GM19239 (cell line): ENCODE measurements at regions not wholly inside any gene's neighbourhood (a gene's known extent, or its start where the extent isn't known, plus 50 kb on each side); places are given as distances from the start of the nearest gene placed in this dataset.
"Not testable (repeated sequence)": the region's sequence is repeated elsewhere in the genome, so short reads cannot be mapped to it uniquely, and the experiment has no call there.

ENCODE experiments used
- DNase-seq: peaks from one replicate; pipeline ENCODE4 v3.0.0; 2011; ENCODE audit warnings: low spot score; ENCODE audit not compliant: insufficient read length
- FAIRE-seq: peaks from 2 replicates; lab custom pipeline; 2011; peaks lifted over from hg19 to GRCh38; lab: Jason Lieb, UNC

DNA sequence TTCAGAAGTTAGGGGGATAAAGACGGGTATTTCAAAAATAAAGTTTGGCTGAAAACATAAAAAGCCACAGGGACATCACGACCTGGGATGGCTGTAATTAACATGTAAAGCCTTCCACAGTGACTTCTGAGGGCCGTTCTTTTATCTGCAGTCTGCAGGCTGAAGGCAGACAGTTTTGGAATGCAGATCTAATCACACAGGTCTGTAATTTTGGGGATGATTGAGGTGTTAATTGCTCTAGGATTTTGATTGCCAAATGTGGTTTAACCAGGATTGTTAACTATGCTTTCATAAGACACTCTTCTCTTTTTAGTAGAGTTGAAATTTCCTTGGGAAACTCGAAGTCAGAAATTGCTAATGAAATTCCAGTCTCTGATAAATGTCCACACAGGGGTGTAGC is 355.5 kb downstream of the ATP23 start:
- no peak for DNase-seq
- no peak for FAIRE-seq

DNA sequence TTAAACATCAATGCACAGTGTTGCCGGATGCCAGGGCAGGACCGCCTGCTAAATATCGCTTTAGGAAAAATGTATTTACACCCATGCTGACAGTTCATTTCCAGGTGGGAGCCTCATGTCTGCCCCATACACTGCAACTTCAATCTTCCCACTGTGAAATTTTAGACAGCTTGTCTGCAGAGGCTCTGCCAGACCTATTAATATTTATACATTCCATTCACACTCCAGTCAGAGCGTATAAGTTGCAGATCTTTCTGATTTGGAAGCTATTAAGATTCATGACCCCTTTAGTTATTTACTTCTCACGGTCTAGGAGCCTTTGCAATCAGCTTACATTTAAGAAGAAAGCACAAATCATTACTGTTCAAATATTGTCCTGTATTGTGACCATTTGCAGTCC is 357.4 kb downstream of the ATP23 start:
- DNase-seq (no peak), FAIRE-seq (no peak)

DNA sequence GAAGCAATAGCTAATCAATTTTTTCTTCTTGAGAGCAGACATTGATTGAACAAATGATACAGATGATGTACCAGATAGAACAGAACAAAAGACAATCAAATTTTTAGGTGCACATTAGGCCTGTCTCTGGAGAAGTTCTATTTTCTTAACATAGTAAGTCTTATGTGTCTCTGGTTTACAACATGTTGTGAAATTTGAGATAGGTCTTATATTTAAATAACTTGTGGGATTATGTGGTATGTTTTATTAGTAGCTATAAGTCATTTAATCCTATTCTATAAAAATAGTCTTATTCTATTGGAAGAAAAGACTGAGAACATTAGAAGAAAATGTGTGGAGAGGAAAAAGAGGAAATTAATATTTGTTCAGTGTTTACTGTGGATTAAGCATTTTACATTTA is 358.0 kb downstream of the ATP23 start:
- DNase-seq = no peak
- FAIRE-seq = no peak

DNA sequence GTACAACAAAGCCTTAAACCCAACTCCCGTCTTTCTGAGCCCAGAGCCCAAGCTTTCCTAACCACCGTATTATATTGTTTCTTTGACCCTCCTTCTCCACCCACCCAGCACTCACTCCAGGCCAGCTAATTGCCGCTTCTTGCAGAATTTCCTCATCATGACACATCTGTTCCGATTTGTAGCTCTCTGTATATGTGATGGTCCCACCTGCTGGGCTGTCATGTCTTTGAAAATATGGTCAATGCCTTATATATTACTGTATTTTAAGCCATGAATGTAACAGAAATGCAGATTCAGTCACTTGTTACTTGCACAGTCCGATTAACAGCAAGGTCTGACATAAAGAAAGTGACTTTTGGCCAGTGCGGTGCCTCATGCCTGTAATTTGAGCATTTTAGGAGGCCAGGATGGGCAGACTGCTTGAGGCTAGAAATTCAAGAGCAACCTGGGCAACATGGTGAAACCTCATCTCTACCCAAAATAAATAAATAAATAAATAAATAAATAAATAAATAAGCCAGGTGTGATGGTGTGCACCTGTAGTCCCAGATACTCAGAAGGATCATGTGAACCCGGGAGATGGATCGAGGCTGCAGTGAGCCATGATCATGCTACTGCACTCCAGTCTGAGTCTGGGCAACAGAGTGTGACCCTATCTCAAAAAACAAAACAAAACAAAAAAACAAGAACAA is 359.8 kb downstream of the ATP23 start:
- DNase-seq (no peak), FAIRE-seq (no peak)

DNA sequence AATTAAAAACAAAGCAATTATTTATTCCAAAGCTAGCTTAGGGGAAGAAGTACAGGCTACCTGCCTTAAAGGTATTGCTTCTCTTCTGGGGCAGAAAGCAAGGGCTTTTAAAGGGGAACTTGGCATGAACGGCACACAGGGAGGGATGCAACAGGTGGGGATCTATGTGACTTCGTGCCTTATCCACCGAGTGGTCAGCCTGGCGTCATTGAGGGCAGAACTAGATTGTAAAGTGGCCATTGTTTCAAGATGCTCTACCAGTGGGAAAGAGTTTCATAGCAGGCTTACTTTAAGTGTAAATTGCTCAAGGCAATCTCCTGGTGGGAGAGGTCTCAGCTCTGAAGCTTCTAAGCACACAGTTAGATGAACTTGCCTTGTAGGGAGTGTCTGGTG is 360.4 kb downstream of the ATP23 start:
- FAIRE-seq (no peak), DNase-seq (no peak)

GRCh38 chr12:58302487-58303011 is 361.2 kb downstream of the ATP23 start:
- FAIRE-seq (no peak), DNase-seq (no peak)

DNA sequence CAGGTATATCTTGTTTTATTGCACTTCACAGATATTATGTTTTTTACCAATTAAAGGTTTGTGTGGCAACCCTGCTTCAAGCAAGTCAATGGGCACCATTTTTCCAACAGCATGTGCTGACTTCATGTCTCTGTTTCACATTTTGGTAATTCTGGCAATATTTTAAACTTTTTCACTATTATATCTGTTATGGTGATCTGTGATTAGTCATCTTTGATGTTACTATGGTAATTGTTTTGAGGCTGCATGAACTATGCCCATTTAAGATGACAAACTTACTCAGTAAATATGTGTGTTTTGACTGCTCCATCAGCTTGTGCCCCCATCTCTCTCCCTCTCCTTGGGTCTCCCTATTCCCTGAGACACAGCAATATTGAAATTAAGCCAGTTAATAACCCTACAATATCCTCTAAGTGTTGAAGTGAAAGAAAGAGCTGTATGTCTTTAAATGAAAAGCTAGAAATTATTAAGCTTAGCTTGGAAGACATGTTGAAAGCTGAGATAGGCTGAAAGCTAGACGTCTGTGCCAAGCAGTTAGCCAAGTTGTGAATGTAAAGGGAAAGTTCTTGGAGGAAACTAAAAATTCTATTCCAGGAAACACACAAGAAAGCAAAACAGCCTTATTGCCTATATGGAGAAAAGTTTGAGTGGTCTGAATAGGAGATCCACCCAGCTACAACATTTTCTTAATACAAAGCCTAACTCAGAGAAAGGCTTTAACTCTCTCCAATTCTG is 365.1 kb downstream of the ATP23 start:
- DNase-seq = no peak
- no peak for FAIRE-seq

DNA sequence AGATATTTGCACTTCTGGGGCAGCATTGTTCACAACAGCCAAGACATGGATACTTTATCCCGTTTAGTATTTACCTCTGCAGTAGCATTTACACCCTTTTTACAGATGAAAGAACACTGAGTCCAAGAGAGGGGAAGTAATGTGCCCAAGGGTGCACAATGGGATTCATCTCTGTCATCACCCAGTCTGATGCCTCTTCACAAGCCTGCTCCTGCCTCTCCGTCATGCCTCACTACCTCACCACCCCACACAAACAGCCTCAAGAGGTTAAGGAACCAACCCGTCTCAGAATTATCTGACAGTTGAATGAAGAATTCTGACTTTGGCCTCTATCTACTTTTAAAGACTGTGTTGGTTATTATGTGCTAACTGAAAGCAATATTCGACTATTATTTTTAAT is 368.4 kb downstream of the ATP23 start:
- no peak for FAIRE-seq

GRCh38 chr12:58310368-58310767 is 369.0 kb downstream of the ATP23 start:
- FAIRE-seq = no peak
- DNase-seq = no peak

More for the DNA sequence above, 368.4 kb downstream of the ATP23 start:
- DNase-seq = no peak

- FAIRE-seq = no peak
Observed at GRCh38 chr12:58310809-58311622, 369.6 kb downstream of the ATP23 start.

GRCh38 chr12:58313091-58313855 is 371.9 kb downstream of the ATP23 start:
- FAIRE-seq (no peak), DNase-seq (no peak)

More at GRCh38 chr12:58310809-58311622, 369.6 kb downstream of the ATP23 start:
- no peak for DNase-seq

DNA sequence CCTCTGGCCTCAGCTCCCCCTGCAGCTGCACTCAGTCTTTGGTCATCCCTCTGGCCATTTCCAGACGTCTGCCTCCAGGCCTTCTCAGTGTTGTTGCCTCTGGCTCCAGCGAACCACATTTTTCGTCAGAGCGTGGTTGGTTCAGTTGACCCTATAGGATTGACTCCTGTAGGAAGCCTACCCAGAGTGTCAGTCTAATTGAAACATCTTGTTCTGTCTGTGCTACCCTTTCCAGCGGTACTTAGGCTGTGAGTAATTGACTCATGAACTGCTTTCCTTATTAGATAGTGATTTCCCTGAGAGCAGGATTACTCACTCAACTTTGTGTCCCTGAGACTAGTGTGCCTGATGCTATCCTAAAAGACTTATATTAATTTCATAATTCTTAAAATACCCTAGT is 373.2 kb downstream of the ATP23 start:
- FAIRE-seq (no peak), DNase-seq (no peak)

- FAIRE-seq = no peak
- no peak for DNase-seq
Observed at GRCh38 chr12:58316926-58317325, 375.6 kb downstream of the ATP23 start.

- DNase-seq (no peak), FAIRE-seq (no peak)
Observed at GRCh38 chr12:58321414-58321813, 380.0 kb downstream of the ATP23 start.

- FAIRE-seq (no peak), DNase-seq (no peak)
Observed at GRCh38 chr12:58323676-58324075, 382.3 kb downstream of the ATP23 start.

DNA sequence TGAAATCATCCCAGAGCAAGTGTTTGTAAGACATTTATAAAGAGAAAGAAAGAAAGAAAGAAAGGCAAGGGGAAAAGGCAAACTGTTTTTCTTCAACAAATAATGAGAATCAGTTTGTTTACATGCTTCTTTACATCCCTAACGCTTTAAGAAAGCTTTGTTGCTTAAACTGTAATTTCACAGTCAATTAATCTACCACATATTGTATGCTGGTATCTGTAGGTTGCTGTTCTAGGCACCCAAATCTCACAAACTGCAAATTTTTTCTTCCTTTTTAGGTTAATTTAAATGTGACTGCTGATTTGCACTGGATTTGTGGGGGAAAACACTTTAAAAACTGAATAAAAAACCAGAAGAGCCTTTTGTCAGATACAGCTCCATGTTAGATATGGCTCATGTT is 384.2 kb downstream of the ATP23 start:
- no peak for FAIRE-seq
- no peak for DNase-seq

- FAIRE-seq (no peak), DNase-seq (no peak)
Observed at GRCh38 chr12:58326534-58326933, 385.2 kb downstream of the ATP23 start.

DNA sequence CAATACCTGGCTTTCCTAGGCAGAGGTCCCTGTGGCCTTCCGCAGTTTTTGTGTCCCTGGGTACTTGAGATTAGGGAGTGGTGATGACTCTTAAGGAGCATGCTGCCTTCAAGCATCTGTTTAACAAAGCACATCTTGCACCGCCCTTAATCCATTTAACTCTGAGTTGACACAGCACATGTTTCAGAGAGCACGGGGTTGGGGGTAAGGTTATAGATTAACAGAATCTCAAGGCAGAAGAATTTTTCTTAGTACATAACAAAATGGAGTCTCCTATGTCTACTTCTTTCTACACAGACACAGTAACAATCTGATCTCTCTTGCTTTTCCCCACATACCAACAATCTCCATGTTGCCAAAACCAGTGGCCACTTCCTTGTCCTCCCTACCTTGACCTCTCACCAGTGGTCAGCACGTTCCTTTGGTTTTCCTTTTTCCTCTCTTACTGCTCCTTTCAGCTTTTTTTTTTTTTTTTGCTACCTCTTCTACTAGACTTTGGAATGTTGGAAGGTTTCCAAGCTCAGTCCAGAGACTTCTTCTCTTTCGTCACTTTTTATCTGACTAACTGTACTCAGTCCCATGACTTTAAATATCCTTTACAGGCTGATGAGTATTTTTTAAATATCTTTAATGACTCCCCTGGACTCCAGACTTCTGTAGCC is 395.3 kb downstream of the ATP23 start:
- FAIRE-seq = not testable (repeated sequence)

GRCh38 chr12:58337539-58337938 is 396.2 kb downstream of the ATP23 start:
- not testable (repeated sequence) for FAIRE-seq, DNase-seq

More for the DNA sequence above, 395.3 kb downstream of the ATP23 start:
- not testable (repeated sequence) for DNase-seq
